ENCODE measurements at regions not wholly inside any gene's neighbourhood (a gene's known extent, or its start where the extent isn't known, plus 50 kb on each side); places are given as distances from the start of the nearest gene placed in this dataset.

GRCh38 chr18:30862900-30863299 lies 179.6 kb downstream of the DSC3 start:
- no peak for TF ChIP-seq POLR2A (IDR thresholded peaks at IDR 0.05; ENCODE audit: low read length)
- no peak for TF ChIP-seq GATA1 (IDR thresholded peaks at IDR 0.05; ENCODE audit: low read depth, low read length)

All from erythroblast (primary cell).